Astrocyte of the spinal cord (primary cell): ENCODE measurements at regions not wholly inside any gene's neighbourhood (a gene's known extent, or its start where the extent isn't known, plus 50 kb on each side); places are given as distances from the start of the nearest gene placed in this dataset.
A peak's percentile ranks its signal among the peaks of the same experiment; 100 is the strongest.
"Not testable (repeated sequence)": the region's sequence is repeated elsewhere in the genome, so short reads cannot be mapped to it uniquely, and the experiment has no call there.

Experiments used
- DNase-seq: peaks from one replicate; pipeline ENCODE4 v3.0.0; 2011; ENCODE audit warnings: low read depth, low spot score
- H3K4me3 ChIP-seq: 2 replicates; pipeline ENCODE4 v1.5.1; 2011; ENCODE audit warnings: low read depth, mild to moderate bottlenecking, low read length, moderate library complexity
- in situ Hi-C: cut with HindIII; loops from 2 replicates; pipeline ENCODE4 v1.10.0; 2017; ENCODE audit warnings: low sequenced_read_pairs
- TF ChIP-seq, protein P1 (sequence below): IDR thresholded peaks from 2 replicates; pipeline ENCODE4 v1.5.1; 2012; ENCODE audit warnings: low read depth, mild to moderate bottlenecking, low read length, inconsistent platforms

DNA sequence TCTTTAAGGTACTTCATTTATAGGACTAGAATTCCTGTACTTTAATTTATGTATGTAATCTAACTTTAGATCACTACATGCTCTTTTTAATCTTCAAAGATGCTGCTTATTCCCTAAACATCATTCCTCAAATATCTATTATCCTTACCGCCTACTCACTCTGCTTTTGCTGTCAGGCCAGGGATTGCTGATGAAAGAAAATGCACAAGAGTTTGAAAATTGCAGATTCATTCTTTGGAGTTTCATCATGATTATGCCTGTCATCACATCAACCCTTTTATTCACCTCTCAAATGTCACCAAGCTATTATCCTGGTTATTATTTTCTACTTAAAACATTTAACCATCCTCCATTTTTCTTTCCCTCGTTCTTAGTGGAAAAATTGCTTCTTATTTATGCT is 802.7 kb downstream of the METTL15 start:
- no peak for DNase-seq

DNA sequence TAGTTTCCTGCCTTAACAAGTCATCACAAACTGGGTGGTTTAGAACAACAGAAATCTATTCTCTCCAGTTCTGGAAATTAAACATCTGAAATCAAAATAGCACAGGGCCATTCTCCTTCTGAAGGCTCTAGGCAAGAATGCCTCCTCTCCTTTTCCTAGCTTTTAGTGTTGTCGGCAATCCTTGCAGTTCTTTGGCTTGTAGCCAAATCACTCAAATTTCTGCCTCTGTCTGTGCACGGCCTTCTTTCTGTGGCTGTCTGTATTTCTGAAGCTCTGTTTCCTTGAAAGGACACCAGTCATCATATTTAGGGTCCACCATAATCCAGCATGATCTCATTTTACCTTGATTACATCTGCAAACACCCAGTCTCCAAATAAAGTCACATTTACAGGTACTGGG is 795.5 kb downstream of the METTL15 start:
- peak; percentile 27 for DNase-seq
- H3K4me3 ChIP-seq = no peak overlapping the region
- in situ Hi-C loops = no loop called here
- TF ChIP-seq, protein P1, sequence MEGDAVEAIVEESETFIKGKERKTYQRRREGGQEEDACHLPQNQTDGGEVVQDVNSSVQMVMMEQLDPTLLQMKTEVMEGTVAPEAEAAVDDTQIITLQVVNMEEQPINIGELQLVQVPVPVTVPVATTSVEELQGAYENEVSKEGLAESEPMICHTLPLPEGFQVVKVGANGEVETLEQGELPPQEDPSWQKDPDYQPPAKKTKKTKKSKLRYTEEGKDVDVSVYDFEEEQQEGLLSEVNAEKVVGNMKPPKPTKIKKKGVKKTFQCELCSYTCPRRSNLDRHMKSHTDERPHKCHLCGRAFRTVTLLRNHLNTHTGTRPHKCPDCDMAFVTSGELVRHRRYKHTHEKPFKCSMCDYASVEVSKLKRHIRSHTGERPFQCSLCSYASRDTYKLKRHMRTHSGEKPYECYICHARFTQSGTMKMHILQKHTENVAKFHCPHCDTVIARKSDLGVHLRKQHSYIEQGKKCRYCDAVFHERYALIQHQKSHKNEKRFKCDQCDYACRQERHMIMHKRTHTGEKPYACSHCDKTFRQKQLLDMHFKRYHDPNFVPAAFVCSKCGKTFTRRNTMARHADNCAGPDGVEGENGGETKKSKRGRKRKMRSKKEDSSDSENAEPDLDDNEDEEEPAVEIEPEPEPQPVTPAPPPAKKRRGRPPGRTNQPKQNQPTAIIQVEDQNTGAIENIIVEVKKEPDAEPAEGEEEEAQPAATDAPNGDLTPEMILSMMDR = no peak

More for the DNA sequence above, 802.7 kb downstream of the METTL15 start:
- TF ChIP-seq, protein P1 = no peak
- H3K4me3 ChIP-seq = no peak overlapping the region
- in situ Hi-C loops = no loop called here

DNA sequence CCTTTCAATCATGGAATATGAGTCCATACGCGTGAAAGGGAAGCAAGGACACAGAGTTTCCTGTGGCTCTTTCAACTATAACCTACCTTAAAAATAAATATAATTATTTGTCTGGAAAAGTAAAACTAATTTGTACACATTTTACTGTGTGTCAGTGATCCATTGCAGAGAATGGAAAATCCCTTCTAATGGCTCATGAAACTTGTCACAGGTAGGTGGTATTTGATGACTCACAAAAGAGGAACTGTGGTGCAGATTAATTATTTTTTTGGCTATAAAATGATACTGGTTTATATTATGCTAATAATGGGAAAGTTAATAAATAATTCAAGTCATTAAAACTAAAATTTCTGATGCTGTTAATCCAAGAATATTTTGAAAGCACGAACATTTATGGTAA is 792.2 kb downstream of the METTL15 start:
- in situ Hi-C loops = no loop called here
- TF ChIP-seq, protein P1 = no peak
- H3K4me3 ChIP-seq = no peak overlapping the region
- no peak for DNase-seq

DNA sequence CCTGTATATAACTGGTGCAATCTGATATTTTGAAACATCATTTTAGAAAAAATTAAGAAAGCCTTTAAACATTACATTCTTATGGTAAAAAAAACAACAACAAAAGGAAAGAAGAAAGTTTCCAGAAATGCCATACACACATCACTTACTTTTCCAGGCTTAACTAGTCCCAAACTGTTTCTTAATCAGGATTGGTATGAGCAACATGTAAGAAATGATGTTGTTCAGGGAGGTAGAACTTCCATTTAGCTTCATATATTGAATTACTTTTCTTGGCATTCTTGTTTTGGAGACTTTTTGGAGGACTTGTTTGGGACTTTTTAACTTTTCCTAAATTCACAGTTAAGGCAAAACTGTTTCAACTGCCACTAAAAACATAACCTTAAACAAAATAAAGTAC is 791.5 kb downstream of the METTL15 start:
- DNase-seq = no peak
- in situ Hi-C loops = no loop called here
- H3K4me3 ChIP-seq = no peak overlapping the region
- TF ChIP-seq, protein P1 = no peak

DNA sequence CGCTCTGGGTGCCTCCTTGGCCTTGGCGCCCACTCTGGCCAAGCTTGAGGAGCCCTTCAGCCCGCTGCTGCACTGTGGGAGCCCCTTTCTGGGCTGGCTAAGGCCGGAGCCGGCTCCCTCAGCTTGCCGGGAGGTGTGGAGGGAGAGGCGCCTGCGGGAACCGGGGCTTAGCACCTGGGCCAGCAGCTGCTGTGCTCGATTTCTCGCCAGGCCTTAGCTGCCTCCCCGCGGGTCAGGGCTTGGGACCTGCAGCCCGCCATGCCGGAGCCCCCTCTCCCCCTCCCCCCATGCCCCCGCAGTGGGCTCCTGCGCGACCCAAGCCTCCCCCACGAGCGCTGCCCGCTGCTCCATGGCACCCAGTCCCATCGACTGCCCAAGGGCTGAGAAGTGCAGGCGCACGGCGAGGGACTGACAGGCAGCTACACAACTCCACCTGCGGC is 782.4 kb downstream of the METTL15 start:
- H3K4me3 ChIP-seq = not testable (repeated sequence)

DNA sequence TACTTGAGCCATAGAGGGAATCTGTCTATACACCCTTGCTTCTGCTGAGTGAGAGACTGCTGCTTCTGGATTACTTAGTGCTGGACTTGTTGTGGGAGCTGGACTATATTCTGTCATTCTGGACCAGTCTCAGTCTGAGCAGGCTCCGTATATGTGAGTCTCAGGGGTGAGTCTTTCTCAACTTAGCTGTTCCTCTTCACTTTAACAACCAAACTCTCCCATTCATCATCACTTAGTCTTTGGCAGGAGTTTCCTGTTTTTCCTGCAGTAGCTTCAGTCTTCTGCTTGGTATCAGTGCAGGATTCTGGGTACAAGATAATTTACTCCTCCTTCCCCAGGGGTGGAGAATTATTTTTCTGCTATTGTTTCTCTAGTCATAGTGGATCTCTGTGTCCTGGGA is 779.5 kb downstream of the METTL15 start:
- H3K4me3 ChIP-seq = no peak overlapping the region
- TF ChIP-seq, protein P1 = no peak
- no peak for DNase-seq
- in situ Hi-C loops = no loop called here

More for the DNA sequence above, 782.4 kb downstream of the METTL15 start:
- in situ Hi-C loops, DNase-seq: not testable (repeated sequence)

DNA sequence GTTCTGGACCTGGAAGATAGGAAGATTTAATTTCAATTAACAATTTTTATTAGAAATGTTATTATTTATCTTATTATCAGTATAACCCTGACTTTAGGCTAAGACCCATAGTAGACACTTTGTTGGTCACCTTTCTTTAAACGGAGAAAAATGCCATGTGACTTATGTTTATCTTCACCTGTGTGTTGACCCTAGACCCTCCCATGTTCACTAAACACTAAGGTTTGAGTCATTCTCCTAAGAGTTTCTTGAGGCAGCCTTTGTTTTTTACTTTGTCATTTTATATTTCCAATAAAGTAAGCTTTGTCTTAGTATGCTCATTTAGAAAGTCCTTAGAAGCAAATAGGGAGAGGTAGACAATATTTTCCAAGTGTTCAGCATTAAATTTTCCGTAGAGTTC is 771.7 kb downstream of the METTL15 start:
- no peak overlapping the region for H3K4me3 ChIP-seq
- TF ChIP-seq, protein P1 = no peak
- DNase-seq = no peak
- in situ Hi-C loops = no loop called here
